Kidney (tissue), 13 donors: ENCODE measurements at regions not wholly inside any gene's neighbourhood (a gene's known extent, or its start where the extent isn't known, plus 50 kb on each side); places are given as distances from the start of the nearest gene placed in this dataset.

Experiments used
- DNase-seq, 5 donors: peaks; one replicate each; pipeline ENCODE4 v3.0.0-alpha.2; 2013 to 2020
- FAIRE-seq: peaks from 2 replicates; lab custom pipeline; 2012; peaks lifted over from hg19 to GRCh38; lab: Jason Lieb, UNC
- H3K27ac ChIP-seq, 2 donors: one replicate each; pipeline ENCODE4 v1.7.0; 2013; ENCODE audit warnings: low read depth in 2 of 2, low read length in 2 of 2, inconsistent platforms in 1 of 2
- H3K27me3 ChIP-seq: one replicate; pipeline ENCODE4 v1.7.1; 2013; ENCODE audit warnings: low read length, inconsistent platforms; ENCODE audit not compliant: control insufficient read depth, insufficient read depth
- H3K36me3 ChIP-seq, 3 donors: one replicate each; pipeline versions ENCODE4 v1.7.0 to v1.7.1; 2013; ENCODE audit warnings: low read length in 3 of 3, control low read depth in 1 of 3, inconsistent platforms in 1 of 3; ENCODE audit not compliant: insufficient read depth in 3 of 3, control insufficient read depth in 2 of 3
- H3K4me1 ChIP-seq, 3 donors: one replicate each; pipeline versions ENCODE4 v1.7.0 to v1.7.1; 2013; ENCODE audit warnings: low read length in 3 of 3, inconsistent platforms in 1 of 3, low read depth in 1 of 3; ENCODE audit not compliant: control insufficient read depth in 2 of 3, insufficient read depth in 2 of 3
- H3K4me3 ChIP-seq, 3 donors: one replicate each; pipeline versions ENCODE4 v1.7.0 to v1.8.1; 2013; ENCODE audit warnings: low read length in 3 of 3, control low read depth in 1 of 3, inconsistent platforms in 1 of 3
- H3K9ac ChIP-seq, 3 donors: one replicate each; pipeline versions ENCODE4 v1.7.0 to v1.7.1; 2013; ENCODE audit warnings: low read length in 3 of 3, control low read depth in 1 of 3, inconsistent platforms in 1 of 3
- H3K9me3 ChIP-seq, 3 donors: one replicate each; pipeline versions ENCODE4 v1.7.0 to v1.7.1; 2013; ENCODE audit warnings: low read length in 3 of 3, control low read depth in 1 of 3, inconsistent platforms in 1 of 3; ENCODE audit not compliant: control insufficient read depth in 2 of 3, insufficient read depth in 1 of 3
- CTCF ChIP-seq: IDR thresholded peaks from 3 replicates; pipeline ENCODE4 v1.5.1; 2012; ENCODE audit warnings: mild to moderate bottlenecking, moderate library complexity, borderline replicate concordance; ENCODE audit not compliant: insufficient read depth; ENCODE audit errors: extremely low read depth
- intact Hi-C: fragments of 100-400 bp; cut with DNase I; formaldehyde crosslinking; loops from one replicate; pipeline ENCODE4 v1.11.1; 2022
- donor health status: control.
- donor health status: control.
- donor health status: control.
- donor health status: control.
- donor health status: control.
- donor health status: DM: yes; HTN: yes; CAD: no.
- donor health status: Normal renal cell carcinoma (clear cell type).

GRCh38 chr13:73800011-73800410 lies 334.2 kb downstream of the KLF12 start:
- no peaks in the 10 kb centered on the region for H3K9me3 ChIP-seq
- H3K9ac ChIP-seq: no peak overlapping the region
- no peaks in the 10 kb centered on the region for H3K36me3 ChIP-seq
- H3K4me3 ChIP-seq: no peak overlapping the region
- H3K27ac ChIP-seq: no peak overlapping the region
- TF ChIP-seq CTCF: no peak
- DNase-seq (no peak), FAIRE-seq (no peak)
- intact Hi-C loops: no loop called here
- H3K4me1 ChIP-seq: no peaks in the 10 kb centered on the region
- no peaks in the 10 kb centered on the region for H3K27me3 ChIP-seq

- Histone ChIP-seq H3K4me3 (no peak overlapping the region), H3K9me3 (no peaks in the 10 kb centered on the region), H3K9ac (no peak overlapping the region), H3K27ac (no peak overlapping the region), H3K4me1 (no peaks in the 10 kb centered on the region), H3K36me3 (no peaks in the 10 kb centered on the region), H3K27me3 (no peaks in the 10 kb centered on the region)
- intact Hi-C loops: no loop called here
- no peak for DNase-seq
- TF ChIP-seq CTCF: no peak
- no peak for FAIRE-seq
These were observed 339.4 kb downstream of the KLF12 start for GRCh38 chr13:73794755-73795154.

GRCh38 chr13:73793361-73793760 lies 340.8 kb downstream of the KLF12 start:
- Histone ChIP-seq H3K9me3 (no peaks in the 10 kb centered on the region), H3K4me3 (no peak overlapping the region), H3K9ac (no peak overlapping the region), H3K27ac (no peak overlapping the region), H3K4me1 (no peaks in the 10 kb centered on the region), H3K27me3 (no peaks in the 10 kb centered on the region), H3K36me3 (no peaks in the 10 kb centered on the region)
- TF ChIP-seq CTCF: no peak
- intact Hi-C loops: no loop called here
- DNase-seq: no peak
- no peak for FAIRE-seq

GRCh38 chr13:73792796-73793195 lies 341.4 kb downstream of the KLF12 start:
- H3K9ac ChIP-seq: no peak overlapping the region
- H3K9me3 ChIP-seq: no peaks in the 10 kb centered on the region
- no peak overlapping the region for H3K27ac ChIP-seq
- intact Hi-C loops: no loop called here
- H3K4me3 ChIP-seq: no peak overlapping the region
- no peaks in the 10 kb centered on the region for H3K27me3 ChIP-seq
- FAIRE-seq: no peak
- no peak for TF ChIP-seq CTCF
- H3K4me1 ChIP-seq: no peaks in the 10 kb centered on the region
- no peak for DNase-seq
- H3K36me3 ChIP-seq: no peaks in the 10 kb centered on the region
